GM18505 (cell line): ENCODE measurements at regions not wholly inside any gene's neighbourhood (a gene's known extent, or its start where the extent isn't known, plus 50 kb on each side); places are given as distances from the start of the nearest gene placed in this dataset.

Experiments used
- ATAC-seq: cut with Tn5 transposase; IDR thresholded peaks from one replicate; pipeline ENCODE4 v1.9.1; 2021; ENCODE audit not compliant: unreplicated experiment
- POLR2A ChIP-seq: IDR thresholded peaks from 4 replicates; pipeline ENCODE4 v1.6.1; 2011; ENCODE audit warnings: borderline replicate concordance; ENCODE audit not compliant: insufficient read depth, insufficient read length; ENCODE audit errors: extremely low read depth

GRCh38 chr14:66341239-66341638, 144.9 kb upstream of the CCDC196 start:
- no peak for ATAC-seq
- no peak for TF ChIP-seq POLR2A

- ATAC-seq, result no peak
- no peak for TF ChIP-seq POLR2A
Measured at GRCh38 chr14:66345986-66346385, 140.2 kb upstream of the CCDC196 start.

- TF ChIP-seq POLR2A, result no peak
- ATAC-seq, result no peak
Measured at GRCh38 chr14:66351310-66351709, 134.9 kb upstream of the CCDC196 start.

- ATAC-seq, result no peak
- no peak for TF ChIP-seq POLR2A
Measured at GRCh38 chr14:66359500-66359899, 126.7 kb upstream of the CCDC196 start.

GRCh38 chr14:66360366-66360926, 125.7 kb upstream of the CCDC196 start:
- no peak for ATAC-seq
- no peak for TF ChIP-seq POLR2A

- no peak for ATAC-seq
Measured at GRCh38 chr14:66361013-66361412, 125.2 kb upstream of the CCDC196 start.

GRCh38 chr14:66365388-66365787, 120.8 kb upstream of the CCDC196 start:
- TF ChIP-seq POLR2A, result no peak

More at GRCh38 chr14:66361013-66361412, 125.2 kb upstream of the CCDC196 start:
- no peak for TF ChIP-seq POLR2A

GRCh38 chr14:66369157-66369697, 116.9 kb upstream of the CCDC196 start:
- TF ChIP-seq POLR2A, result no peak
- ATAC-seq, result no peak

More at GRCh38 chr14:66365388-66365787, 120.8 kb upstream of the CCDC196 start:
- no peak for ATAC-seq

- no peak for ATAC-seq
- TF ChIP-seq POLR2A, result no peak
Measured at GRCh38 chr14:66371776-66372175, 114.4 kb upstream of the CCDC196 start.

GRCh38 chr14:66375046-66375964, 110.9 kb upstream of the CCDC196 start:
- no peak for ATAC-seq
- TF ChIP-seq POLR2A, result no peak

- no peak for ATAC-seq
- no peak for TF ChIP-seq POLR2A
Measured at GRCh38 chr14:66377574-66377973, 108.6 kb upstream of the CCDC196 start.

GRCh38 chr14:66378712-66379505, 107.3 kb upstream of the CCDC196 start:
- TF ChIP-seq POLR2A, result no peak
- no peak for ATAC-seq

- ATAC-seq, result no peak
- no peak for TF ChIP-seq POLR2A
Measured at GRCh38 chr14:66380143-66380542, 106.0 kb upstream of the CCDC196 start.
